ENCODE measurements at regions not wholly inside any gene's neighbourhood (a gene's known extent, or its start where the extent isn't known, plus 50 kb on each side); places are given as distances from the start of the nearest gene placed in this dataset.

DNA sequence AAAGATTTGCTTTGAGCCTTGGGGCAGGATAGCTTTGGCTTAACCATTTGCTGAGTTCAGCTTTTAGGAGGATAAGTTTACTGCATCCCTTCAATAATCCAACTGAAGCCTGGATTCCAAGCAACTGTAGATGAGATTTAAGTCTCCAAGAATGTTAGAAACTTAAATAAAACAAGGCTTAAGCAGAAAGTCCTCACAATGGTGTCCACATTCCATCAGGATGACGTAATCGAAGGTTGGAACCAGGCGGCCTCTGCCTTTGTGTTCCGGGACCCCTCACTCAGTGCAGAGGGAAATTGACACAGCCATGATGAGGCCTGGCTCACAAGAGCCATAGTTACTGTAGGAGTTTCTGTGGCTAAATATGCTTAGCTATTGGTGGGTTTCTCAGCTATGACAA is 260.4 kb downstream of the LPIN1 start:
- Histone ChIP-seq H3K9me3 (replicated peaks) (no peaks in the 10 kb centered on the region), H3K4me3 (no peak overlapping the region), H3K27ac (replicated peaks) (no peak overlapping the region), H3K4me1 (peaks cover 6% of the 10 kb centered on the region), H3K27me3 (ENCODE audit: low read depth) (no peaks in the 10 kb centered on the region), H3K36me3 (no peaks in the 10 kb centered on the region)
- no peak for DNase-seq
- TF ChIP-seq CTCF (IDR thresholded peaks at IDR 0.05; ENCODE audit: borderline replicate concordance) = no peak
- intact Hi-C loops (cut with micrococcal nuclease) = no loop called here

- H3K27me3 ChIP-seq (ENCODE audit: low read depth) = no peaks in the 10 kb centered on the region
- intact Hi-C loops (cut with micrococcal nuclease) = no loop called here
- no peak overlapping the region for H3K4me3 ChIP-seq
- H3K36me3 ChIP-seq = no peaks in the 10 kb centered on the region
- no peak for DNase-seq
- no peak overlapping the region for H3K27ac ChIP-seq (replicated peaks)
- no peaks in the 10 kb centered on the region for H3K9me3 ChIP-seq (replicated peaks)
- H3K4me1 ChIP-seq = peaks cover 6% of the 10 kb centered on the region
- TF ChIP-seq CTCF (IDR thresholded peaks at IDR 0.05; ENCODE audit: borderline replicate concordance) = no peak
Observed at GRCh38 chr2:12007282-12007681, 260.9 kb downstream of the LPIN1 start.

DNA sequence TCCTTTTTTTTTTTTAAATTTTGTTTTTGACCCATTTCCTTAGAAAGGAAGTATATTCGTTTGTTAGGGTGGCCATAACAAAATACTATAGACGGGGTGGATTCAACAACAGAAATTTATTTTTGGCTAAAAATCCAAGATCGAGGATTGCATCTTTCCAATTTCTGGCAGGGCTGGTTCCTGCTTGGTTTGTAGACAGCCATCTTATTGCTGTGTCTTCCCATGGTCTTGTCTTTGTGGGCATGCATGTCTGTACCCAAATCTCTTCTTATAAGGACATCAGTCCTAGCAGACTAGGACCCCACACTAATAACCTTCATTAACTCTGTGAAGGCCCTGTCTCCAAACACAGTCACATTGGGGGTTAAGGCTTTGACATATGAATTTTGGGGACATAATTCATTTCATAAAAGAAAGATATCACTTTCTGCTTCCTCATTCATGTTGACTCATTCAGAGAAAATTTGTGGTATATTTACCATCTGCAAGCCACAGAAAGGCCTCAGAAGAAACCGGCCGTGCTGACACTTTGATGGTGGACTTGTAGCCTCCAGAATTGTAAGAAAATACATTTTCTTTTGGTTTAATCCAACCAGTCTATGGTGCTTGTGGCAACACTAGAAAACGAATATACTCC is 262.1 kb downstream of the LPIN1 start:
- no peak for DNase-seq
- no peak for TF ChIP-seq CTCF (IDR thresholded peaks at IDR 0.05; ENCODE audit: borderline replicate concordance)

DNA sequence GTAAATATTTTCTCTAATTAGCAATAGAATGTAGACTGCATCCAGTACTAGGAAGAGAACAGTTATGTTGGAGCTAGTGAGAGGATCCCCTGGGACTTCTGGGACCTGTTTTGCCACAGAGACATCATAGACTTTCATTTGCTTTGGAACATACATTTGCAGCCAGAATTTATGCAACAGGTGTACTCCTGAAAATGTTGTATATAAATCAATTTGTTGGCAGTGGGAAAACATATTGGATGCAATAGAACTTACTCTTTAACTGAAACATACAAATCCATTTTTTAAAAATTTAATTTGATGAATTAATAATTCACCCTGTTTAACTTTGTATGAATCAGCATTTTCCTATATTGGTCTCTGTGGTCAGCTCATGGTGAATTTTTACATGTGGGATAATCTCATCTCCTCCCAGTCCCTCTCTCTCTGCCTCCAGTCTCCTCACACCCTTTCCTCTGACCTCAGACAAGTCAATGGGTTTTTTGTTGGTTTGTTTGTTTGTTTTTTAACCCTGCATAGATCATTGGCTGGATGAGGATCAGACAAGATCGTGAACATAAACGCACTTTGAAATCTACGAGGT is 263.0 kb downstream of the LPIN1 start:
- TF ChIP-seq CTCF (IDR thresholded peaks at IDR 0.05; ENCODE audit: borderline replicate concordance) = no peak
- Histone ChIP-seq H3K9me3 (replicated peaks) (no peaks in the 10 kb centered on the region), H3K4me1 (peaks cover 6% of the 10 kb centered on the region), H3K4me3 (no peak overlapping the region), H3K27ac (replicated peaks) (no peak overlapping the region), H3K27me3 (ENCODE audit: low read depth) (no peaks in the 10 kb centered on the region), H3K36me3 (no peaks in the 10 kb centered on the region)
- no peak for DNase-seq
- intact Hi-C loops (cut with micrococcal nuclease) = no loop called here

More for the DNA sequence above, 262.1 kb downstream of the LPIN1 start:
- H3K27ac ChIP-seq (replicated peaks) = no peak overlapping the region
- H3K36me3 ChIP-seq = no peaks in the 10 kb centered on the region
- no peak overlapping the region for H3K4me3 ChIP-seq
- H3K4me1 ChIP-seq = peaks cover 6% of the 10 kb centered on the region
- no peaks in the 10 kb centered on the region for H3K9me3 ChIP-seq (replicated peaks)
- no peaks in the 10 kb centered on the region for H3K27me3 ChIP-seq (ENCODE audit: low read depth)
- intact Hi-C loops (cut with micrococcal nuclease) = no loop called here

DNA sequence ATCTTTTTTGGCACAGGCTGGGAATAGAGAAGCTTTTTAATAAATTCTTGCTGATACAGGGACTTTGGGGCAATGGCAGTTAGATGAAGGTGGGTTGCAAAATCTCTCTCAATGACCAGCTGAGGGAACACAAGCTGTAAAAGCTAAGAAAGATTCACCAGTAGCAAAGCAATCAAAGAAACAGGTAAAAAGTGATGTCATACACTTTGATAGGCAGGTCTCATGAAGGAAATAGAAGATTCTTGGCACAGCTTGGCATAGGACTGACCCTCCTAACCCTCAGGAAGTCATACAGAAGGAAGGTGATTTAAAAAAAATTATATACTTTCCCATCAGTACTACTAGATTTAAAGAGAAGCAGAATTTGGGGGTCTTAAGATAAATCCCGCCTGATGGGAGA is 263.6 kb downstream of the LPIN1 start:
- Histone ChIP-seq H3K27me3 (ENCODE audit: low read depth) (no peaks in the 10 kb centered on the region), H3K36me3 (no peaks in the 10 kb centered on the region), H3K4me1 (peaks cover 6% of the 10 kb centered on the region), H3K4me3 (no peak overlapping the region), H3K27ac (replicated peaks) (no peak overlapping the region), H3K9me3 (replicated peaks) (no peaks in the 10 kb centered on the region)
- no peak for DNase-seq
- TF ChIP-seq CTCF (IDR thresholded peaks at IDR 0.05; ENCODE audit: borderline replicate concordance) = no peak
- intact Hi-C loops (cut with micrococcal nuclease) = no loop called here

Measured in left ventricle myocardium inferior (tissue), 1 donor.